ENCODE measurements at regions not wholly inside any gene's neighbourhood (a gene's known extent, or its start where the extent isn't known, plus 50 kb on each side); places are given as distances from the start of the nearest gene placed in this dataset.

GRCh38 chr10:125355657-125356056 is 195.3 kb upstream of the CTBP2 start:
- RAD21 ChIA-PET (ENCODE audit: unreplicated experiment) = no interaction called here
- Histone ChIP-seq H3K9me3 (replicated peaks; ENCODE audit: control insufficient read depth, insufficient read depth, low read length) (no peaks in the 10 kb centered on the region), H4K20me1 (ENCODE audit: control insufficient read depth, insufficient read depth) (no peaks in the 10 kb centered on the region), H2AFZ (ENCODE audit: control insufficient read depth, low read depth, low read length) (no peak overlapping the region), H3K27me3 (replicated peaks in 1 of 2; ENCODE audit: control insufficient read depth in 2 of 2, insufficient read depth in 2 of 2, low read length in 1 of 2) (no peaks in the 10 kb centered on the region), H3K4me2 (ENCODE audit: control insufficient read depth, insufficient read depth) (no peak overlapping the region), H3K4me3 (no peak overlapping the region), H3K36me3 (ENCODE audit: control insufficient read depth in 2 of 2, insufficient read depth in 2 of 2, low read length in 1 of 2) (no peaks in the 10 kb centered on the region), H3K9ac (ENCODE audit: control insufficient read depth, insufficient read depth, low read length) (no peak overlapping the region), H3K27ac (ENCODE audit: control insufficient read depth, insufficient read depth) (no peak overlapping the region), H3K4me1 (ENCODE audit: control insufficient read depth, insufficient read depth, low read length) (no peaks in the 10 kb centered on the region), H3K79me2 (ENCODE audit: control insufficient read depth, insufficient read depth, low read length) (no peaks in the 10 kb centered on the region)
- TF ChIP-seq SIN3A (IDR thresholded peaks at IDR 0.05; ENCODE audit: low read depth, low read length) = no peak
- TF ChIP-seq RAD21 (IDR thresholded peaks at IDR 0.05; ENCODE audit: insufficient read depth, low read depth, low read length) = no peak
- no peak for TF ChIP-seq NBN (IDR thresholded peaks at IDR 0.05)
- no peak for TF ChIP-seq PBX3 (IDR thresholded peaks at IDR 0.05; ENCODE audit: insufficient replicate concordance, low read depth, low read length)
- TF ChIP-seq NRF1 (conservative IDR thresholded peaks at IDR 0.05; ENCODE audit: low read depth, low read length) = no peak
- no peak for TF ChIP-seq ZSCAN29 (IDR thresholded peaks at IDR 0.05)
- no peak for TF ChIP-seq JUNB (IDR thresholded peaks at IDR 0.05)
- TF ChIP-seq JUND (IDR thresholded peaks at IDR 0.05; ENCODE audit: low read depth, low read length) = no peak
- no peak for TF ChIP-seq ELK1 (IDR thresholded peaks at IDR 0.05; ENCODE audit: low read depth, low read length)
- TF ChIP-seq NR2C2 (IDR thresholded peaks at IDR 0.05; ENCODE audit: borderline replicate concordance, control insufficient read depth, insufficient read length, low read depth) = no peak
- no peak for TF ChIP-seq BCL3 (IDR thresholded peaks at IDR 0.05; ENCODE audit: borderline replicate concordance, insufficient read depth, low read depth, low read length, poor library complexity, severe bottlenecking)
- TF ChIP-seq FOS (IDR thresholded peaks at IDR 0.05; ENCODE audit: borderline replicate concordance, extremely low read depth, insufficient read length) = no peak
- TF ChIP-seq BHLHE40 (IDR thresholded peaks at IDR 0.05; ENCODE audit: borderline replicate concordance in 1 of 2, low read depth in 2 of 2, low read length in 1 of 2) = no peak
- TF ChIP-seq RUNX3 (IDR thresholded peaks at IDR 0.05; ENCODE audit: low read length) = no peak
- TF ChIP-seq MYC (IDR thresholded peaks at IDR 0.05; ENCODE audit: insufficient read depth, insufficient read length, insufficient replicate concordance, low read length, severe bottlenecking) = no peak
- POLR2A ChIA-PET = no interaction called here
- 22% methylated on average over 17 of the region's 17 CpGs for WGBS (ENCODE audit: insufficient coverage, insufficient replicate concordance, low lambda C conversion rate, missing lambda C conversion rate)
- ATAC-seq (no peak), DNase-seq (ENCODE audit: low read depth, low spot score) (no peak), FAIRE-seq (no peak)
- in situ Hi-C loops (cut with MboI) (no loop called here), intact Hi-C loops (cut with micrococcal nuclease; ENCODE audit: unreplicated experiment) (no loop called here)
- BruUV-seq (replicated peaks) = no TSS peak
- SMC1A ChIA-PET (ENCODE audit: uncharacterized antibody, unreplicated experiment) = no interaction called here
- CTCF ChIA-PET = no interaction called here
